Osteoblast (primary cell): ENCODE measurements at regions not wholly inside any gene's neighbourhood (a gene's known extent, or its start where the extent isn't known, plus 50 kb on each side); places are given as distances from the start of the nearest gene placed in this dataset.

Source experiments
- DNase-seq: peaks from one replicate; pipeline ENCODE4 v3.0.0; 2011; ENCODE audit warnings: low spot score, mixed read lengths; ENCODE audit not compliant: insufficient read length; ENCODE audit errors: missing footprints
- H2AFZ ChIP-seq: 2 replicates; pipeline ENCODE4 v1.6.0; 2011; ENCODE audit warnings: mild to moderate bottlenecking, low read length
- H3K27ac ChIP-seq: 2 replicates; pipeline ENCODE4 v1.5.1; 2011; ENCODE audit warnings: mild to moderate bottlenecking, low read depth, low read length, moderate library complexity
- H3K27me3 ChIP-seq: 2 replicates; pipeline ENCODE4 v1.6.0; 2012; ENCODE audit warnings: mild to moderate bottlenecking, control low read depth, inconsistent platforms, low read length, moderate library complexity; ENCODE audit not compliant: insufficient read depth
- H3K36me3 ChIP-seq: 2 replicates; pipeline ENCODE4 v1.5.1; 2011; ENCODE audit warnings: mild to moderate bottlenecking, low read length, control low read depth, moderate library complexity; ENCODE audit not compliant: insufficient read depth
- H3K4me1 ChIP-seq: 2 replicates; pipeline ENCODE4 v1.5.1; 2011; ENCODE audit warnings: mild to moderate bottlenecking, low read length, control low read depth, moderate library complexity; ENCODE audit not compliant: insufficient read depth
- H3K4me2 ChIP-seq: 2 replicates; pipeline ENCODE4 v1.6.0; 2011; ENCODE audit warnings: mild to moderate bottlenecking, low read length; ENCODE audit not compliant: insufficient read depth
- H3K4me3 ChIP-seq: fragments of 200-600 bp; sonication (generic); 3 replicates; pipeline ENCODE4 v1.5.1; 2012; ENCODE audit warnings: mild to moderate bottlenecking, low read length, inconsistent platforms; ENCODE audit not compliant: insufficient read depth
- H3K79me2 ChIP-seq: 2 replicates; pipeline ENCODE4 v1.6.0; 2012; ENCODE audit warnings: mild to moderate bottlenecking, low read length, control low read depth, inconsistent platforms; ENCODE audit not compliant: insufficient read depth
- H3K9me3 ChIP-seq: 2 replicates; pipeline ENCODE4 v1.5.1; 2011; ENCODE audit warnings: low read depth, low read length, control low read depth
- H4K20me1 ChIP-seq: 2 replicates; pipeline ENCODE4 v1.6.0; 2012; ENCODE audit warnings: mild to moderate bottlenecking, low read length, control low read depth; ENCODE audit not compliant: insufficient read depth
- CTCF ChIP-seq: IDR thresholded peaks from 2 replicates; pipeline ENCODE4 v1.5.1; 2011; ENCODE audit warnings: mild to moderate bottlenecking, low read depth, low read length, moderate library complexity; ENCODE audit errors: extremely low read depth

- no peaks in the 10 kb centered on the region for H3K4me1 ChIP-seq
- TF ChIP-seq CTCF: no peak
- no peaks in the 10 kb centered on the region for H4K20me1 ChIP-seq
- no peaks in the 10 kb centered on the region for H3K9me3 ChIP-seq
- no peaks in the 10 kb centered on the region for H3K79me2 ChIP-seq
- H3K27me3 ChIP-seq: peaks cover 18% of the 10 kb centered on the region
- no peak overlapping the region for H3K4me3 ChIP-seq
- DNase-seq: peak; percentile 47
- H3K27ac ChIP-seq: no peak overlapping the region
- no peak overlapping the region for H3K4me2 ChIP-seq
- no peak overlapping the region for H2AFZ ChIP-seq
- H3K36me3 ChIP-seq: no peaks in the 10 kb centered on the region
These were observed 81.9 kb downstream of the KLF4 start for GRCh38 chr9:107407675-107408074.

GRCh38 chr9:107405511-107405910, 84.1 kb downstream of the KLF4 start:
- H4K20me1 ChIP-seq: no peaks in the 10 kb centered on the region
- H3K36me3 ChIP-seq: no peaks in the 10 kb centered on the region
- H3K4me3 ChIP-seq: no peak overlapping the region
- no peak for DNase-seq
- H3K4me2 ChIP-seq: no peak overlapping the region
- H3K27ac ChIP-seq: no peak overlapping the region
- TF ChIP-seq CTCF: no peak
- H3K27me3 ChIP-seq: peaks cover 15% of the 10 kb centered on the region
- H3K4me1 ChIP-seq: no peaks in the 10 kb centered on the region
- H2AFZ ChIP-seq: no peak overlapping the region
- H3K9me3 ChIP-seq: no peaks in the 10 kb centered on the region
- no peaks in the 10 kb centered on the region for H3K79me2 ChIP-seq

- TF ChIP-seq CTCF: no peak
- no peaks in the 10 kb centered on the region for H4K20me1 ChIP-seq
- H3K4me3 ChIP-seq: no peak overlapping the region
- no peak overlapping the region for H3K27ac ChIP-seq
- H3K27me3 ChIP-seq: peaks cover 18% of the 10 kb centered on the region
- H3K36me3 ChIP-seq: no peaks in the 10 kb centered on the region
- no peaks in the 10 kb centered on the region for H3K9me3 ChIP-seq
- no peaks in the 10 kb centered on the region for H3K79me2 ChIP-seq
- no peak overlapping the region for H3K4me2 ChIP-seq
- no peak for DNase-seq
- no peaks in the 10 kb centered on the region for H3K4me1 ChIP-seq
- H2AFZ ChIP-seq: no peak overlapping the region
These were observed 84.8 kb downstream of the KLF4 start for GRCh38 chr9:107404736-107405135.

DNA sequence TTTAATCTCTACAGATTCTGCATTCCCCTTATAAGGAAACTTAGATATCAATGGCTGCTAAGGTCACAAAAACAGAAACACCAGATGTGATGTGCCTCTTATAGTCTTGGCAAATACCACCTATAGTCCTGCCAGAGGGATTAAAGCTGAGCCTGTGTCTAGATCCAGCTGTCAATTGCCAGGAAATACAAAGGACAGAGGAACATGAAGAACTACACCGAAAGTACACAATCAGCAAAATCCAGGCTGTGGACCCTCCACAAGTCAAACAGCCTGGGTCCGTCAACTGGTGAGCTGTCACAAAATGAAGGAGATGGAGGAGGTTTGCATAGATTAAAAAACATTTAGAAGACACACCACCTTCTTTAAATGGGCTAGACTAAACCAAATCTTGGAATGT, 85.4 kb downstream of the KLF4 start:
- peak; percentile 27 for DNase-seq

More for the DNA sequence above, 85.4 kb downstream of the KLF4 start:
- TF ChIP-seq CTCF: no peak
- Histone ChIP-seq H3K4me1 (no peaks in the 10 kb centered on the region), H3K9me3 (no peaks in the 10 kb centered on the region), H2AFZ (no peak overlapping the region), H3K27me3 (peaks cover 20% of the 10 kb centered on the region), H3K36me3 (no peaks in the 10 kb centered on the region), H3K4me2 (no peak overlapping the region), H3K79me2 (no peaks in the 10 kb centered on the region), H3K27ac (no peak overlapping the region), H3K4me3 (no peak overlapping the region), H4K20me1 (no peaks in the 10 kb centered on the region)
